ENCODE measurements at regions not wholly inside any gene's neighbourhood (a gene's known extent, or its start where the extent isn't known, plus 50 kb on each side); places are given as distances from the start of the nearest gene placed in this dataset.

- no peak for DNase-seq
Observed at GRCh38 chr11:130780437-130780836, 135.8 kb downstream of the SNX19 start.

- DNase-seq = no peak
Observed at GRCh38 chr11:130781931-130782330, 134.3 kb downstream of the SNX19 start.

- DNase-seq = no peak
Observed at GRCh38 chr11:130782361-130783222, 133.7 kb downstream of the SNX19 start.

- DNase-seq = no peak
Observed at GRCh38 chr11:130783323-130783722, 133.0 kb downstream of the SNX19 start.

GRCh38 chr11:130785380-130786116 lies 130.7 kb downstream of the SNX19 start:
- no peak for DNase-seq

GRCh38 chr11:130786586-130786985 lies 129.7 kb downstream of the SNX19 start:
- no peak for DNase-seq

GRCh38 chr11:130787092-130787616 lies 129.1 kb downstream of the SNX19 start:
- no peak for DNase-seq

GRCh38 chr11:130787973-130788570 lies 128.2 kb downstream of the SNX19 start:
- no peak for DNase-seq

GRCh38 chr11:130789056-130789640 lies 127.1 kb downstream of the SNX19 start:
- DNase-seq = no peak

GRCh38 chr11:130790689-130791088 lies 125.6 kb downstream of the SNX19 start:
- no peak for DNase-seq

GRCh38 chr11:130792772-130793171 lies 123.5 kb downstream of the SNX19 start:
- no peak for DNase-seq

GRCh38 chr11:130796828-130797227 lies 119.5 kb downstream of the SNX19 start:
- no peak for DNase-seq

- DNase-seq = no peak
Observed at GRCh38 chr11:130798280-130798679, 118.0 kb downstream of the SNX19 start.

GRCh38 chr11:130798801-130799200 lies 117.5 kb downstream of the SNX19 start:
- no peak for DNase-seq

GRCh38 chr11:130801333-130802122 lies 114.8 kb downstream of the SNX19 start:
- no peak for DNase-seq

- DNase-seq = no peak
Observed at GRCh38 chr11:130802567-130802966, 113.7 kb downstream of the SNX19 start.

GRCh38 chr11:130804306-130805076 lies 111.8 kb downstream of the SNX19 start:
- DNase-seq = no peak

- DNase-seq = no peak
Observed at GRCh38 chr11:130806746-130807145, 109.5 kb downstream of the SNX19 start.

- DNase-seq = no peak
Observed at GRCh38 chr11:130808541-130808940, 107.7 kb downstream of the SNX19 start.

GRCh38 chr11:130813196-130813595 lies 103.1 kb downstream of the SNX19 start:
- DNase-seq = no peak

- DNase-seq = no peak
Observed at GRCh38 chr11:130813638-130814037, 102.6 kb downstream of the SNX19 start.
